GM19372 (cell line): ENCODE measurements at regions not wholly inside any gene's neighbourhood (a gene's known extent, or its start where the extent isn't known, plus 50 kb on each side); places are given as distances from the start of the nearest gene placed in this dataset.

Experiments used
- ATAC-seq: cut with Tn5 transposase; IDR thresholded peaks from one replicate; pipeline ENCODE4 v1.9.1; 2021; ENCODE audit warnings: mild to moderate bottlenecking, low read depth, moderate library complexity; ENCODE audit not compliant: unreplicated experiment

DNA sequence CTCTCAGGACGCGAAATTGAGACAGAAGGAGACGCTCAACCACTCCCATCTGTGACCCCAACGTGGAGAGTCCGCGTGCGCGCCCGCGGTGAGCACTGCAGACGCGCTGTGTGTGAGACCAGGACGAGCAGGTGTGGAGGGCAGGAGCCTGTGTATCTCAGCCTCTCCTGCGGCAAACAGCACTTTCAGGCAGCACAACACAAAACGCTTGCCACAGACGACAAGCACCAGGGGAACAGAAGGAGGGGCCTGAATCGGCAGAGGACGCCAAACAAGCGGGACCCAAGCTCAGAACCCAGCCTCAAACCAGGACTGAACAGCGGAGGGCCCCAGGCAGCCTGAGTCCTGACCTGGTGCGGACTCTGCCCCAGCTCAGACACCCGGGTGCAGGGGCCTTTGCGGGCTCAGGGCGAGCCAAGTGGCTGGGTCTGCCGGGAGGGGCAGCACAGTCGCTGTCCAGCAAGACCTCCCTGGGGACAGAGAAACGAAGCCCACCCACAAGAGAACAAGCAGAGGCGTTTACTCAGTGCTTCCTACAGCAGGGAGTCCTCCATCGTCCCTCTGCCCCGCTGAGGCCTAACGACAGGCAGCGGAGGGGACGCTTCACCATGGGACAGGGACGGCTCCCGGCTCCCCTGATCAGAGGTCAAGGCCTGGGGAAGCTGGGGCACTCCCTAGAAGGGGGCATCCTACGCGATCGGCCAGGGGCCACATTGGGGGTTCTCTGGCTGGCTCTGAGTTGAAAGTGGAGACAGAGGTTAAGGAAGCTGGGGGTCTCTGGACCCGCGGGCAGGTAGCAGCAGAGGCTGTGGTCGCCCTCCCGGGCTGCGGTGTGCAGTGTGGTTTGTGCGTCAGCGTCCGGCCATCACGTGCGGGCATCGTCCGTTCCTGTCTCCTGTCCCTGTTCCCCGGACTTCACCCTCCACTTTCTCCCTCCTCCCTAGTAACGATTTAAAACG lies 560.8 kb downstream of the BRD1 start:
- no peak for ATAC-seq

DNA sequence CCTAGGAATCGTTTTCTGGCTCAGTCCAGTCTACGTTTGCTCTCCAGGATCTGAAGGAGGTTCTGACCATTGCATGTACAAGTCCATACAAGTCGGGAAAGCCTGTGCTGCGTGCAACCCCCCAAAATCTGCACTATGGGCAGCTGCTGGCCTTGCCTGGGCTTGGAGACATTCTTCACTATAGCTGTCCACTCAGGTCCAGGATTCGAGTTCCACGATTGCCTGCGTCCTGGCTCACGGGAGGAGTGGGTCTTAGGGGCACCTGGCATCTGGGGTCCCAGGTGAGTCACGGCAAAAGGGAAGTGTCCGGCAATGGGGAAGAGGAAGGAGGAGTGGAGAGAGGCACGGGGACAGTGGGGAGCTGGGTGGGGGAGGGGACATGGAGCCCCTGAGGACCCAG lies 563.0 kb downstream of the BRD1 start:
- ATAC-seq: no peak

GRCh38 chr22:49263101-49263500 lies 564.6 kb downstream of the BRD1 start:
- ATAC-seq: no peak

- no peak for ATAC-seq
Observed at GRCh38 chr22:49262167-49262566, 565.5 kb downstream of the BRD1 start.

GRCh38 chr22:49261616-49262015 lies 566.1 kb downstream of the BRD1 start:
- no peak for ATAC-seq

GRCh38 chr22:49260681-49261580 lies 566.7 kb downstream of the BRD1 start:
- no peak for ATAC-seq

- no peak for ATAC-seq
Observed at GRCh38 chr22:49259839-49260615, 567.6 kb downstream of the BRD1 start.

DNA sequence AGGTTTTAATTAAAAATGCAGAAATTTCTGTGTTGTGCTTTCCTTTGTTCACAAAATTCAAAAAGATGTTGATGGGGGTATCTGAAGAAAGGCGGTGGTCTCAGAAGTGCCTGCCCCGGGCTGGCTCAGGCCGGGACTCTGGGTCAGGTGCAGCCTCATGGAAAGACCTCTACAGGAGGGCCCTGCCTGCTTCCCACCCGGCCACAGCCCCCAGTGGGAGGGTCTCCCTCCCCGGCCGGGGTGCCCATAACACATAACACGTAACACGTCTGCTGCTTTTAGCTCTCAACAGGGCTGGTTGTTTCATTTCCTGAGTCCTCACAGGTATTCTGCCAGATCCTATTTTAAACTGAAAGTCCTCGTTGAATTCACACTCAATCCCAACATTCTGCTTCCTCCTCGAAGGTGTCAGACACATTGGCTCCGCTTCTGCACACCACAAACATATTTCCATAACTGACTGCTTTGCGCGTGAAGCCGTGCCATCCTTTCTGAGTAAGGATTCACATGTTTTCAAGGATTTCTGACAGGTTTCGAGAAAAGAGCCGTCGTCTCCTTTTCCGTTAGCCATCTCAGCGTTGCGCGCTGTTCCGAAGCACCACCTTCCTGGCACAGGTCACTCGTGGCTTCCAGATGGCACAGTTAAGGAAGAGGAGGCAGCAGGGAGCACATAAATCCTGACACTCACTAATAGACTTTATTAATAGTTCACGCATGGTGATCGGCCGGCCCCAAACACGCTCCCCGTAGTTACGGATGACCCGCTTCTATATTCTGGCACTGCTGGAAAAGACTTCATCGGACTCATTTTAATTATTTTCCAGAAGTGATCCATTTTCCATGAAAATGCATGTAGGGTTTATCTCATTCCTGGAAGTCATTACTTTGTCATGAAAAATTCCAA lies 569.3 kb downstream of the BRD1 start:
- no peak for ATAC-seq

DNA sequence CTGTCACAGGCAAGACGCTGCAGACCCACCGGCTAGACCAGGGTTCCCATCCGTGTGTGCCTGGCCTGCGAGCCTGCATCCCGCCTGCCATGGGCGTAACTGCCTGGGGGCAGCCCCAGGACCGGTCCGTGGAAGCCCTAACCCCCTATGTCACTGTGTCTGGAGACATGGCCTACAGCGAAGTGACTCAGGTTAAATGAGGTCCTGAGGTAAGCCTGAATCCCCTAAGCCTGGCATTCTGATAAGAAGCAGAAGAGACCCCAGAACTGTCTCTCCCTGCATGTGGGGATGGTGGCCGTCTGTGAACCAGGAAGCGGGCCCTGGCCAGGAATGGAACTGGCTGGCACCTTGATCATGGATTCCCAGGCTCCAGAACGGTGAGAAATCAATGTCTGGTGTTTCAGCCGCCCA lies 570.1 kb downstream of the BRD1 start:
- no peak for ATAC-seq

- ATAC-seq: no peak
Observed at GRCh38 chr22:49255741-49256318, 571.8 kb downstream of the BRD1 start.

DNA sequence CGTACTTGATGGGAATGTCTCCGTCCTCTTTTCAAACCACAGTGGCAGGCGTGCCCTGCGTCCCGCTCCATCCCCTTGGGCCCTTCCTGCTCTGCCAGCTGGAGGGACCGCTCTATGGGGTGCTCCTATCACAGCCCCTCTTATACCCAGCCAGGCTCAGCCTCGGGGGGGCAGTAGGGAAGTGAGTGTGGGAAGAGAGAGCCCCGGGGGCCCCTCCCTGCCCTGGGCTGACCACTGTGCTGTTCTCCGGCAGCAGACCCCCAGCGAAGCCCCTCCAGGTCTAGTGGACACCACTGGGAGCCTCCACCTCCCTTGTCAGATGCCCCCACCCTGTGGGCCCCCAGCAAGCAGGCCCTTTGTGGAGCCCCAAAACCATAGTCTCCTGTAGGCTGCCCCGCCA lies 572.5 kb downstream of the BRD1 start:
- ATAC-seq: no peak

GRCh38 chr22:49253656-49254055 lies 574.0 kb downstream of the BRD1 start:
- no peak for ATAC-seq

DNA sequence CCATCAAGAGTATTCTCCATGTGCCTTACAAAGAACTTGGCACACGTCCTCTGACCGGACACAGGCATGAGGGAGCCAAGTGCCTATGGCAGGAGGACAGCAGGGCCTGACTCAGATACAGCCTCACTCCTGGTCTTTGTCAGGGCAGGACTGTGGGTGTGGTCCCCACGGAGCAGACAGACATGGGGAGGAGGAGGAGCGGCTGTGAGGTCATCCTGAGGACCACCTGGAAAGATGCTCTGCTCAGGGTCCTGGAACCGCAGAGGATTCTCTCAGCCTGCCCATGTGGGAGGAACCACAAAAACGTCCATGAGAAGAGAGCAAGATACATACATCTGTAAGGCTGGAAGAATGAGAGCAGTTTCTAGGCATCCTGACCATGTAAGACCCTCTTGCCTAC lies 576.3 kb downstream of the BRD1 start:
- ATAC-seq: no peak

DNA sequence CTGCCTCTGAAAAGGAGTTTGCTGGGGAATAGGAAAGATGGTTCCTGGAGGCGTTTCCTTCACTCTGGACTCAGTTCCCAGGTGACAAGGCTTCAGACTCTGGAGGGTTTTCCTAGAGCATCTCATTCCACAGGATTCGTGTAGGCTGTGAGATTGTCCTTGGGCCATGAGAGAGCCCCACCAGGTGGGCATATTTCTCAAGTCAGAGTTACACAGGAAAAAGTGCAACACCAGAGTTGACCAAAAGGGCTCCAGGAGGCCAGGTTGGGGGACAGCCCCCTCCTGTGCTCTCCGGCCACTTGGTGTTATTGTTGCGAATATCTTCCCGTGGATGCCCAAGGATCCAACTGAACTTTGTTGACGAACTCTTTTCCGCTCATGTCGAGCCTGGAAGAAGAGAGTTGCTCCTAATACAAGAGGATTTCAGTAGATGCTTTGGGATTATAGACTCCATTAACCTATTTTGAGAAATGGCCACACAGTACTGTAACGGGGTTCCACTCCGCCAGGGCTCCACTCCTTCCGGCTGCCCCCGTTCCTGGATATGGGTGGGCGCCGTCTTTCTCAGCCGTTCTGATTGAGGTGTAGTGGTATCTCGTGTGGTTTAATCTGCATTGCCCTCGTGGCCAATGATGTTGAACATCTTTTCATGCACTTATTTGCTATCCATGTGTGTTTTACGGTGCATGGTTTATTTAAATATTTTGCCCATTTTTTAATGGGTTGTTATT lies 580.3 kb downstream of the BRD1 start:
- no peak for ATAC-seq

DNA sequence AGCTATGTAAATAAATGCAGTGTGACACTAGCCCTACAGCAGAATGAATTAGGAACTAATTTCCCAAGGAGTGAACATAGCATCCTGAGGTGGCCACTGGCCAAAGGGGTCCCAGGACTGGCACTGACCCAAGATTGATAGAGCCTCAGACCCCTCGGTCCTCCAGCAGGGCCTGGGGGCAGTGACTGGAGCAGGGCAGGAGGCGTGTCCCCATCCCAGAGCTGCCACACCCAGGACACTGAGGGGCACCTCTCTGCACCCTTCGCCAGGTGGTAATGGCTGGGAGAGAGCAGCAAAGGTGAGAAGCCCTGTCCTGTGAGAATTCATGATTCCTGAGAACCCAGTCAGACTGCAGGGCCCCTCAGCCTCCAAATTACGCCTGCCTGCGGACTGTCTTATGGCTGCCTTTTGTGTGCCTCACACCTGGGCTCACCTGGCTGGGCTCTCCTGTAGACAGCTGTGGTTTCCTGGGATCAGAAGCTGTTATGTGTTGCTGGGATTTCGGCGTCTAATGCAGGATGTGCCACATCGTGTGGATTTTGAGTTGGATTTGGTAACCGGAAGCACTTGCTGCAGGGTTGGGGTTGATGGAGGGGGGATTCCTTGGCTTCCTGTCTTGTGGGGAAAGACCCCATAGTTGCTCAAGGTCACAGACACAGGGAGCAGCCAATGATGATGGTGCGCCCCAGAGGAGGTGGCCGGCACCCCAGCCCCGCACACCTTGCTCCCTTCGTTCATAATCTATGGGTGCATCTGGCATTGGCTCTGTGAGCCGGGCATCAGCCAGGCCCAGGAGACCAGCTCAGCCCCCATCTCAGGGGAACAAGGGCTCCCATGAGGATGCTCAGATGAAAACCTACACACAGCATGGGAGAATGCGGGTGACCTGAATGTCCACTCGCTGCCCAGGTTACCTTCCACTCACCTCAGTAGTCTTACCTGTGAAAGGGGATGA lies 582.9 kb downstream of the BRD1 start:
- ATAC-seq: no peak

- no peak for ATAC-seq
Observed at GRCh38 chr22:49243965-49244364, 583.7 kb downstream of the BRD1 start.

DNA sequence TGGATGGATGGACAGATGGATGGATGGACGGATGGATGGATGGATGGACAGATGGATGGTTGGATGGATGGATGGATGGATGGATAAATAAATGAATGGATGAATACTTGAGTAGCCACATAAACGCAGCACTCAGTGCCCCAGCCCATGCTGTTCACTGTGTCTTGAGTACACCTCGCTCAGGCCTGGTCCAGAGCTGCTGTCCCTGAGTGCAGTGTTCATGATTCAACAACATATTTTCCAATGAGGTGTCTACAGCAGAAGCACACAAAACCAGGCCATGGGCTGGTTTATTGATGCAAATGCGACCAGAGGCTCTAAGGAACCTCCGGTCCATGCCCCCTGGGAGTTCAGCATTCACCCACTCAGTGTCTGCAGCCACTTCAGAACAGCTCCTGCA lies 584.3 kb downstream of the BRD1 start:
- ATAC-seq: no peak
